Smooth muscle cell (in vitro differentiated cells): ENCODE measurements at regions not wholly inside any gene's neighbourhood (a gene's known extent, or its start where the extent isn't known, plus 50 kb on each side); places are given as distances from the start of the nearest gene placed in this dataset.

Experiments
- DNase-seq: peaks from one replicate; lab custom pipeline; 2025; ENCODE audit not compliant: unreplicated experiment; lab: John Stamatoyannopoulos, UW
- H2AFZ ChIP-seq: fragments of 200-600 bp; sonication (generic); 2 replicates; pipeline ENCODE4 v1.6.0; 2016; ENCODE audit warnings: antibody characterized with exemption, low read depth, mild to moderate bottlenecking
- H3F3A ChIP-seq: fragments of 200-600 bp; sonication (generic); 2 replicates; pipeline ENCODE4 v1.6.0; 2017; ENCODE audit warnings: antibody characterized with exemption, low read depth
- H3K27ac ChIP-seq: fragments of 200-600 bp; sonication (generic); 2 replicates; pipeline ENCODE4 v1.5.1; 2016; ENCODE audit warnings: low read depth, mild to moderate bottlenecking
- H3K27me3 ChIP-seq: fragments of 200-600 bp; sonication (generic); 2 replicates; pipeline ENCODE4 v1.6.1; 2016; ENCODE audit warnings: low read depth, mild to moderate bottlenecking
- H3K36me3 ChIP-seq: fragments of 200-600 bp; sonication (generic); 2 replicates; pipeline ENCODE4 v1.5.1; 2016; ENCODE audit warnings: low read depth
- H3K4me1 ChIP-seq: fragments of 200-600 bp; sonication (generic); 2 replicates; pipeline ENCODE4 v1.5.1; 2016; ENCODE audit warnings: low read depth
- H3K4me2 ChIP-seq: fragments of 200-600 bp; sonication (generic); 2 replicates; pipeline ENCODE4 v1.6.0; 2016; ENCODE audit warnings: mild to moderate bottlenecking
- H3K4me3 ChIP-seq: fragments of 200-600 bp; sonication (generic); 2 replicates; pipeline ENCODE4 v1.5.1; 2016; ENCODE audit warnings: mild to moderate bottlenecking
- H3K79me2 ChIP-seq: fragments of 200-600 bp; sonication (generic); 2 replicates; pipeline ENCODE4 v1.6.0; 2016; ENCODE audit warnings: low read depth, mild to moderate bottlenecking
- H3K9ac ChIP-seq: fragments of 200-600 bp; sonication (generic); 2 replicates; pipeline ENCODE4 v1.6.0; 2016; ENCODE audit warnings: low read depth
- H3K9me3 ChIP-seq: fragments of 200-600 bp; sonication (generic); replicated peaks from 2 replicates; pipeline ENCODE4 v1.5.1; 2016; ENCODE audit warnings: low read depth
- H4K20me1 ChIP-seq: fragments of 200-600 bp; sonication (generic); 2 replicates; pipeline ENCODE4 v1.6.0; 2016; ENCODE audit warnings: low read depth
- WGBS: methylation state at CpG from one replicate; pipeline ENCODE4 v1.1.7; 2016; ENCODE audit warnings: low lambda C conversion rate; 5-methylcytosine and 5-hydroxymethylcytosine counted together
- TF ChIP-seq, protein P1 (sequence below): fragments of 200-600 bp; sonication (generic); IDR thresholded peaks from 2 replicates; pipeline ENCODE4 v1.5.1; 2017; ENCODE audit warnings: borderline replicate concordance, mild to moderate bottlenecking, antibody characterized with exemption; ENCODE audit not compliant: insufficient read depth, poor library complexity, severe bottlenecking

- 93% methylated on average over 9 of the region's 9 CpGs for WGBS
- H3F3A ChIP-seq = no peaks in the 10 kb centered on the region
Measured at GRCh38 chr1:67536957-67537666, 106.9 kb upstream of the SERBP1 start.

DNA sequence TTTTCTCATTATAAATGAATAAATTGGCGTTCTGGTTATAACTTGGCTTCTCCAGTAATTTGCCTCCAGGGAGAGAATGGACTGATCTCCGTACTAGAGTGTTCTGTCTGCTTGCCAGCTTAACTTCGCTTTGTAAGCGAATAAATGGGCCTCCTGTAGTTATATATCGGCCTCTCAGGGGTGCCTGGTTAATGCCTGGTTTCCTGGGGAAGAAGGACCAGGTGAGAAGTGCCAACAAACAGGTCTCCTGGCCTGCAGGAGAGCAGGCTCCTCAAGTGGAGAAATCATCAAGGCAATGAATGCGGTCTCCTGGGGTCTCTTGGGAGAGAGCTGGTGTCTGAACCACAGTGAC lies 107.4 kb upstream of the SERBP1 start:
- WGBS = 96% methylated on average over 6 of the region's 6 CpGs
- H2AFZ ChIP-seq = no peak overlapping the region
- no peaks in the 10 kb centered on the region for H3K9me3 ChIP-seq

More at GRCh38 chr1:67536957-67537666, 106.9 kb upstream of the SERBP1 start:
- Histone ChIP-seq H3K36me3 (no peaks in the 10 kb centered on the region), H3K4me1 (no peaks in the 10 kb centered on the region), H4K20me1 (no peaks in the 10 kb centered on the region), H3K79me2 (no peaks in the 10 kb centered on the region), H3K4me3 (no peak overlapping the region), H3K9ac (no peak overlapping the region), H3K27me3 (no peaks in the 10 kb centered on the region), H3K27ac (no peak overlapping the region), H3K9me3 (no peaks in the 10 kb centered on the region), H3K4me2 (no peak overlapping the region), H2AFZ (no peak overlapping the region)
- no peak for DNase-seq
- TF ChIP-seq, protein P1, sequence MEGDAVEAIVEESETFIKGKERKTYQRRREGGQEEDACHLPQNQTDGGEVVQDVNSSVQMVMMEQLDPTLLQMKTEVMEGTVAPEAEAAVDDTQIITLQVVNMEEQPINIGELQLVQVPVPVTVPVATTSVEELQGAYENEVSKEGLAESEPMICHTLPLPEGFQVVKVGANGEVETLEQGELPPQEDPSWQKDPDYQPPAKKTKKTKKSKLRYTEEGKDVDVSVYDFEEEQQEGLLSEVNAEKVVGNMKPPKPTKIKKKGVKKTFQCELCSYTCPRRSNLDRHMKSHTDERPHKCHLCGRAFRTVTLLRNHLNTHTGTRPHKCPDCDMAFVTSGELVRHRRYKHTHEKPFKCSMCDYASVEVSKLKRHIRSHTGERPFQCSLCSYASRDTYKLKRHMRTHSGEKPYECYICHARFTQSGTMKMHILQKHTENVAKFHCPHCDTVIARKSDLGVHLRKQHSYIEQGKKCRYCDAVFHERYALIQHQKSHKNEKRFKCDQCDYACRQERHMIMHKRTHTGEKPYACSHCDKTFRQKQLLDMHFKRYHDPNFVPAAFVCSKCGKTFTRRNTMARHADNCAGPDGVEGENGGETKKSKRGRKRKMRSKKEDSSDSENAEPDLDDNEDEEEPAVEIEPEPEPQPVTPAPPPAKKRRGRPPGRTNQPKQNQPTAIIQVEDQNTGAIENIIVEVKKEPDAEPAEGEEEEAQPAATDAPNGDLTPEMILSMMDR = no peak

GRCh38 chr1:67540025-67540732 lies 110.0 kb upstream of the SERBP1 start:
- Histone ChIP-seq H3K4me1 (no peaks in the 10 kb centered on the region), H3K79me2 (no peaks in the 10 kb centered on the region), H3K9me3 (no peaks in the 10 kb centered on the region), H4K20me1 (no peaks in the 10 kb centered on the region), H3K9ac (no peak overlapping the region), H3K4me2 (no peak overlapping the region), H3K4me3 (no peak overlapping the region), H3K36me3 (no peaks in the 10 kb centered on the region), H3K27me3 (no peaks in the 10 kb centered on the region), H2AFZ (no peak overlapping the region), H3F3A (no peaks in the 10 kb centered on the region), H3K27ac (peak overlapping the region; percentile 24)
- TF ChIP-seq, protein P1 = no peak
- WGBS = 71% methylated on average over 9 of the region's 9 CpGs
- no peak for DNase-seq

More for the DNA sequence above, 107.4 kb upstream of the SERBP1 start:
- H3K36me3 ChIP-seq = no peaks in the 10 kb centered on the region
- TF ChIP-seq, protein P1 = no peak
- no peak for DNase-seq
- no peak overlapping the region for H3K9ac ChIP-seq
- H3K4me1 ChIP-seq = no peaks in the 10 kb centered on the region
- H3K4me2 ChIP-seq = no peak overlapping the region
- H3K27ac ChIP-seq = no peak overlapping the region
- no peaks in the 10 kb centered on the region for H3F3A ChIP-seq
- no peak overlapping the region for H3K4me3 ChIP-seq
- H3K79me2 ChIP-seq = no peaks in the 10 kb centered on the region
- H4K20me1 ChIP-seq = no peaks in the 10 kb centered on the region
- no peaks in the 10 kb centered on the region for H3K27me3 ChIP-seq
